Fibroblast of lung (primary cell): ENCODE measurements at regions not wholly inside any gene's neighbourhood (a gene's known extent, or its start where the extent isn't known, plus 50 kb on each side); places are given as distances from the start of the nearest gene placed in this dataset.
"Not testable (repeated sequence)": the region's sequence is repeated elsewhere in the genome, so short reads cannot be mapped to it uniquely, and the experiment has no call there.

Experiments
- DNase-seq, 2 donors: peaks; one replicate each; pipeline versions ENCODE4 v3.0.0 to v3.0.0-alpha.2; 2010; ENCODE audit warnings: low read depth in 2 of 2
- H2AFZ ChIP-seq: 2 replicates; pipeline ENCODE4 v1.5.1; 2012; ENCODE audit warnings: low read length, control low read depth, inconsistent platforms
- H3K27ac ChIP-seq: 2 replicates; pipeline ENCODE4 v1.5.1; 2011; ENCODE audit warnings: low read length, control low read depth; ENCODE audit not compliant: insufficient read depth
- H3K27me3 ChIP-seq: 2 replicates; pipeline ENCODE4 v1.5.1; 2011; ENCODE audit warnings: mild to moderate bottlenecking, low read length; ENCODE audit not compliant: control insufficient read depth, insufficient read depth
- H3K36me3 ChIP-seq: 2 replicates; pipeline ENCODE4 v1.5.1; 2011; ENCODE audit warnings: low read length; ENCODE audit not compliant: control insufficient read depth, insufficient read depth
- H3K4me1 ChIP-seq: 2 replicates; pipeline ENCODE4 v1.5.1; 2011; ENCODE audit warnings: low read length; ENCODE audit not compliant: control insufficient read depth, insufficient read depth; ENCODE audit errors: extremely low read depth
- H3K4me2 ChIP-seq: 2 replicates; pipeline ENCODE4 v1.5.1; 2011; ENCODE audit warnings: low read length, control low read depth; ENCODE audit not compliant: insufficient read depth; ENCODE audit errors: extremely low read depth
- H3K4me3 ChIP-seq, 4 experiments: fragments of 200-600 bp in 1 of 4; sonication (generic) in 1 of 4; replicated peaks in 1 of 4; 2 replicates each; pipeline ENCODE4 v1.5.1; 2011 to 2016; ENCODE audit warnings: low read length in 4 of 4, low read depth in 3 of 4, mild to moderate bottlenecking in 3 of 4, control low read depth in 2 of 4, inconsistent platforms in 1 of 4, mixed read lengths in 1 of 4; ENCODE audit not compliant: insufficient read depth in 1 of 4; ENCODE audit errors: control extremely low read depth in 1 of 4
- H3K79me2 ChIP-seq: 2 replicates; pipeline ENCODE4 v1.5.1; 2012; ENCODE audit warnings: mild to moderate bottlenecking, low read length, inconsistent platforms; ENCODE audit not compliant: control insufficient read depth, insufficient read depth
- H3K9ac ChIP-seq: 2 replicates; pipeline ENCODE4 v1.5.1; 2011; ENCODE audit warnings: mild to moderate bottlenecking, low read length, control low read depth; ENCODE audit not compliant: insufficient read depth
- H3K9me3 ChIP-seq: 2 replicates; pipeline ENCODE4 v1.5.1; 2012; ENCODE audit warnings: low read depth, low read length; ENCODE audit not compliant: control insufficient read depth, insufficient read depth
- H4K20me1 ChIP-seq: 2 replicates; pipeline ENCODE4 v1.5.1; 2011; ENCODE audit warnings: low read length; ENCODE audit not compliant: control insufficient read depth, insufficient read depth; ENCODE audit errors: extremely low read depth
- CTCF ChIP-seq, 2 donors: IDR thresholded peaks in 1 of 2; conservative IDR thresholded peaks in 1 of 2; 1 replicate in 1 of 2; 2 replicates in 1 of 2; pipeline ENCODE4 v1.5.1; 2011 to 2012; ENCODE audit warnings: low read length in 2 of 2, control low read depth in 1 of 2, inconsistent platforms in 1 of 2, low read depth in 1 of 2, mild to moderate bottlenecking in 1 of 2
- EZH2 ChIP-seq: IDR thresholded peaks from 2 replicates; pipeline ENCODE4 v1.5.1; 2012; ENCODE audit warnings: low read length, control low read depth, mild to moderate bottlenecking; ENCODE audit errors: missing control alignments

GRCh38 chr1:79896140-79896539 lies 889.6 kb upstream of the ADGRL4 start:
- Histone ChIP-seq H3K36me3 (no peaks in the 10 kb centered on the region), H3K79me2 (no peaks in the 10 kb centered on the region), H3K4me2 (no peak overlapping the region), H3K27me3 (no peaks in the 10 kb centered on the region), H3K4me3 (no peak overlapping the region), H3K27ac (no peak overlapping the region), H2AFZ (no peak overlapping the region), H3K4me1 (peaks cover 11% of the 10 kb centered on the region), H3K9me3 (no peaks in the 10 kb centered on the region), H4K20me1 (no peaks in the 10 kb centered on the region), H3K9ac (no peak overlapping the region)
- TF ChIP-seq EZH2 (no peak), CTCF (conservative IDR thresholded peaks at IDR 0.05 in 1 of 2, IDR thresholded peaks at IDR 0.05 in 1 of 2; ENCODE audit: low read depth in 1 of 2, low read length in 2 of 2) (no peak)
- no peak for DNase-seq

GRCh38 chr1:79895573-79895972 lies 889.0 kb upstream of the ADGRL4 start:
- TF ChIP-seq EZH2 (no peak), CTCF (conservative IDR thresholded peaks at IDR 0.05 in 1 of 2, IDR thresholded peaks at IDR 0.05 in 1 of 2; ENCODE audit: low read depth in 1 of 2, low read length in 2 of 2) (no peak)
- H2AFZ ChIP-seq = no peak overlapping the region
- no peaks in the 10 kb centered on the region for H3K27me3 ChIP-seq
- H3K4me3 ChIP-seq = no peak overlapping the region
- H3K4me2 ChIP-seq = no peak overlapping the region
- H4K20me1 ChIP-seq = no peaks in the 10 kb centered on the region
- H3K27ac ChIP-seq = no peak overlapping the region
- no peaks in the 10 kb centered on the region for H3K9me3 ChIP-seq
- no peak overlapping the region for H3K9ac ChIP-seq
- H3K79me2 ChIP-seq = no peaks in the 10 kb centered on the region
- peaks cover 7% of the 10 kb centered on the region for H3K4me1 ChIP-seq
- H3K36me3 ChIP-seq = no peaks in the 10 kb centered on the region
- DNase-seq = no peak

- not testable (repeated sequence) for H3K27me3 ChIP-seq, H3K79me2 ChIP-seq, H4K20me1 ChIP-seq, H3K9ac ChIP-seq, H3K4me1 ChIP-seq, H2AFZ ChIP-seq, H3K36me3 ChIP-seq, H3K4me2 ChIP-seq, DNase-seq, H3K27ac ChIP-seq, H3K9me3 ChIP-seq, H3K4me3 ChIP-seq
Measured at GRCh38 chr1:79894129-79894528, 887.6 kb upstream of the ADGRL4 start.

GRCh38 chr1:79887059-79887458 lies 880.5 kb upstream of the ADGRL4 start:
- Histone ChIP-seq H3K27ac (no peak overlapping the region), H3K27me3 (no peaks in the 10 kb centered on the region), H3K9ac (no peak overlapping the region), H3K9me3 (no peaks in the 10 kb centered on the region), H3K4me2 (no peak overlapping the region), H3K36me3 (no peaks in the 10 kb centered on the region), H3K4me3 (no peak overlapping the region), H4K20me1 (no peaks in the 10 kb centered on the region), H3K4me1 (no peaks in the 10 kb centered on the region), H3K79me2 (no peaks in the 10 kb centered on the region), H2AFZ (no peak overlapping the region)
- DNase-seq = no peak
- TF ChIP-seq CTCF (conservative IDR thresholded peaks at IDR 0.05 in 1 of 2, IDR thresholded peaks at IDR 0.05 in 1 of 2; ENCODE audit: low read depth in 1 of 2, low read length in 2 of 2) (no peak), EZH2 (no peak)
